MM.1S (cell line): ENCODE measurements at regions not wholly inside any gene's neighbourhood (a gene's known extent, or its start where the extent isn't known, plus 50 kb on each side); places are given as distances from the start of the nearest gene placed in this dataset.

Experiments
- DNase-seq: peaks from one replicate; pipeline ENCODE4 v3.0.0-alpha.2; 2015
- H2AFZ ChIP-seq: fragments of 300-600 bp; sonication (generic); 2 replicates; pipeline ENCODE4 v1.6.0; 2016; ENCODE audit warnings: antibody characterized with exemption, low read length
- H3F3A ChIP-seq: fragments of 300-600 bp; sonication (generic); 2 replicates; pipeline ENCODE4 v1.6.1; 2016; ENCODE audit warnings: mild to moderate bottlenecking, antibody characterized with exemption, low read length, moderate library complexity, mixed read lengths; ENCODE audit not compliant: insufficient read depth
- H3K27ac ChIP-seq: fragments of 300-600 bp; sonication (generic); 2 replicates; pipeline ENCODE4 v1.5.1; 2016; ENCODE audit warnings: mild to moderate bottlenecking, low read length
- H3K27me3 ChIP-seq: fragments of 300-600 bp; sonication (generic); replicated peaks from 2 replicates; pipeline ENCODE4 v1.6.0; 2016; ENCODE audit warnings: low read length; ENCODE audit not compliant: insufficient read depth
- H3K36me3 ChIP-seq: fragments of 300-600 bp; sonication (generic); replicated peaks from 2 replicates; pipeline ENCODE4 v1.6.1; 2016; ENCODE audit warnings: mild to moderate bottlenecking, low read length, mixed read lengths; ENCODE audit not compliant: insufficient read depth
- H3K4me1 ChIP-seq: fragments of 300-600 bp; sonication (generic); 2 replicates; pipeline ENCODE4 v1.6.1; 2016; ENCODE audit warnings: low read length, mixed read lengths
- H3K4me2 ChIP-seq: fragments of 300-600 bp; sonication (generic); 2 replicates; pipeline ENCODE4 v1.6.0; 2016; ENCODE audit warnings: low read depth, low read length
- H3K4me3 ChIP-seq: fragments of 300-600 bp; sonication (generic); 2 replicates; pipeline ENCODE4 v1.5.1; 2016; ENCODE audit warnings: low read length, mixed read lengths
- H3K79me2 ChIP-seq: fragments of 300-600 bp; sonication (generic); 2 replicates; pipeline ENCODE4 v1.6.1; 2016; ENCODE audit warnings: mixed run types, low read length, mixed read lengths
- H3K9ac ChIP-seq: fragments of 300-600 bp; sonication (generic); 2 replicates; pipeline ENCODE4 v1.6.1; 2016; ENCODE audit warnings: low read length, mixed read lengths
- H3K9me2 ChIP-seq: fragments of 300-600 bp; sonication (generic); replicated peaks from 2 replicates; pipeline ENCODE4 v1.6.1; 2016; ENCODE audit warnings: mild to moderate bottlenecking, low read length, mixed read lengths; ENCODE audit not compliant: insufficient read depth
- H3K9me3 ChIP-seq: fragments of 300-600 bp; sonication (generic); replicated peaks from 2 replicates; pipeline ENCODE4 v1.6.1; 2016; ENCODE audit warnings: mild to moderate bottlenecking, low read length, mixed read lengths; ENCODE audit not compliant: insufficient read depth
- H4K20me1 ChIP-seq: fragments of 300-600 bp; sonication (generic); 2 replicates; pipeline ENCODE4 v1.6.1; 2016; ENCODE audit warnings: mild to moderate bottlenecking, low read length, moderate library complexity, mixed read lengths; ENCODE audit not compliant: insufficient read depth
- CTCF ChIP-seq: fragments of 300-600 bp; sonication (generic); IDR thresholded peaks from 2 replicates; pipeline ENCODE4 v1.5.1; 2016; ENCODE audit warnings: antibody characterized with exemption, low read length, mixed read lengths
- EZH2 ChIP-seq: fragments of 300-600 bp; sonication (generic); optimal IDR thresholded peaks from 2 replicates; pipeline ENCODE3; 2017; ENCODE audit warnings: low read depth, mild to moderate bottlenecking, antibody characterized with exemption, low read length, mixed read lengths
- EZH2phosphoT487 ChIP-seq: fragments of 300-600 bp; sonication (generic); IDR thresholded peaks from 2 replicates; pipeline ENCODE4 v1.6.1; 2018; ENCODE audit warnings: antibody characterized with exemption, low read length

- no peaks in the 10 kb centered on the region for H3K9me2 ChIP-seq
- H3K27ac ChIP-seq, result no peak overlapping the region
- H3K9ac ChIP-seq, result no peak overlapping the region
- TF ChIP-seq EZH2phosphoT487, result no peak
- TF ChIP-seq EZH2, result no peak
- TF ChIP-seq CTCF, result no peak
- H4K20me1 ChIP-seq, result no peaks in the 10 kb centered on the region
- no peaks in the 10 kb centered on the region for H3K9me3 ChIP-seq
- H3K36me3 ChIP-seq, result no peaks in the 10 kb centered on the region
- H3K4me1 ChIP-seq, result no peaks in the 10 kb centered on the region
- H3K79me2 ChIP-seq, result no peaks in the 10 kb centered on the region
- no peak overlapping the region for H3K4me3 ChIP-seq
- no peak overlapping the region for H2AFZ ChIP-seq
- no peak for DNase-seq
- H3F3A ChIP-seq, result no peaks in the 10 kb centered on the region
- H3K4me2 ChIP-seq, result no peak overlapping the region
- H3K27me3 ChIP-seq, result no peaks in the 10 kb centered on the region
These were observed 240.8 kb upstream of the PIK3C3 start for GRCh38 chr18:41713969-41714825.

GRCh38 chr18:41706301-41706700 is 248.7 kb upstream of the PIK3C3 start:
- Histone ChIP-seq H3K9ac (no peak overlapping the region), H3K9me3 (no peaks in the 10 kb centered on the region), H3K4me1 (no peaks in the 10 kb centered on the region), H3K4me2 (no peak overlapping the region), H3K9me2 (no peaks in the 10 kb centered on the region), H2AFZ (no peak overlapping the region), H4K20me1 (no peaks in the 10 kb centered on the region), H3K27ac (no peak overlapping the region), H3K79me2 (no peaks in the 10 kb centered on the region), H3K27me3 (no peaks in the 10 kb centered on the region), H3K4me3 (no peak overlapping the region), H3K36me3 (no peaks in the 10 kb centered on the region), H3F3A (no peaks in the 10 kb centered on the region)
- TF ChIP-seq EZH2, result no peak
- no peak for TF ChIP-seq CTCF
- TF ChIP-seq EZH2phosphoT487, result no peak
- no peak for DNase-seq

- H3K27ac ChIP-seq, result no peak overlapping the region
These were observed 251.1 kb upstream of the PIK3C3 start for GRCh38 chr18:41703744-41704530.

More at GRCh38 chr18:41703744-41704530, 251.1 kb upstream of the PIK3C3 start:
- no peak overlapping the region for H3K4me3 ChIP-seq
- H3K79me2 ChIP-seq, result no peaks in the 10 kb centered on the region
- no peak overlapping the region for H3K9ac ChIP-seq
- no peak for DNase-seq
- no peaks in the 10 kb centered on the region for H3K9me2 ChIP-seq
- H3K4me2 ChIP-seq, result no peak overlapping the region
- no peak for TF ChIP-seq EZH2phosphoT487
- no peak for TF ChIP-seq CTCF
- TF ChIP-seq EZH2, result no peak
- no peak overlapping the region for H2AFZ ChIP-seq
- H3F3A ChIP-seq, result no peaks in the 10 kb centered on the region
- H4K20me1 ChIP-seq, result no peaks in the 10 kb centered on the region
- no peaks in the 10 kb centered on the region for H3K36me3 ChIP-seq
- no peaks in the 10 kb centered on the region for H3K9me3 ChIP-seq
- no peaks in the 10 kb centered on the region for H3K4me1 ChIP-seq
- no peaks in the 10 kb centered on the region for H3K27me3 ChIP-seq
